Tibial nerve (tissue), 4 donors: ENCODE measurements at regions not wholly inside any gene's neighbourhood (a gene's known extent, or its start where the extent isn't known, plus 50 kb on each side); places are given as distances from the start of the nearest gene placed in this dataset.
"Not testable (repeated sequence)": the region's sequence is repeated elsewhere in the genome, so short reads cannot be mapped to it uniquely, and the experiment has no call there.

Experiments used
- DNase-seq, 2 donors: peaks; one replicate each; pipeline ENCODE4 v3.0.0-alpha.2; 2019; ENCODE audit warnings: low spot score in 2 of 2
- H3K27ac ChIP-seq, 4 donors: fragments of 200-600 bp; sonication (generic) in 3 of 4; one replicate each; pipeline ENCODE4 v1.5.1; 2017 to 2019; ENCODE audit warnings: mild to moderate bottlenecking in 1 of 4
- H3K27me3 ChIP-seq, 2 donors: fragments of 200-600 bp; sonication (generic) in 1 of 2; one replicate each; pipeline versions ENCODE4 v1.5.1 to v1.6.0; 2017 to 2019
- H3K36me3 ChIP-seq, 3 donors: fragments of 200-600 bp; sonication (generic); one replicate each; pipeline ENCODE4 v1.5.1; 2018 to 2019
- H3K4me1 ChIP-seq, 4 donors: fragments of 200-600 bp; sonication (generic) in 3 of 4; one replicate each; pipeline ENCODE4 v1.5.1; 2017 to 2019
- H3K4me3 ChIP-seq, 4 donors: fragments of 200-600 bp; sonication (generic) in 3 of 4; one replicate each; pipeline ENCODE4 v1.5.1; 2017 to 2019; ENCODE audit warnings: mild to moderate bottlenecking in 1 of 4, moderate library complexity in 1 of 4
- H3K9me3 ChIP-seq, 4 donors: fragments of 200-600 bp; sonication (generic) in 3 of 4; one replicate each; pipeline ENCODE4 v1.5.1; 2017 to 2019
- CTCF ChIP-seq, 5 experiments: fragments of 200-600 bp in 3 of 5; fragments of 450-650 bp in 2 of 5; sonication (generic) in 3 of 5; IDR thresholded peaks; one replicate each; pipeline ENCODE4 v1.5.1; 2016 to 2019; ENCODE audit warnings: antibody characterized with exemption in 5 of 5, mild to moderate bottlenecking in 3 of 5, moderate library complexity in 2 of 5
- EP300 ChIP-seq, 2 donors: sonication (generic); formaldehyde crosslinking; IDR thresholded peaks; one replicate each; pipeline ENCODE4 v1.6.1; 2017; ENCODE audit warnings: antibody characterized with exemption in 2 of 2, mild to moderate bottlenecking in 1 of 2
- POLR2A ChIP-seq, 2 donors: fragments of 450-650 bp; IDR thresholded peaks; one replicate each; pipeline ENCODE4 v1.6.1; 2017; ENCODE audit warnings: antibody characterized with exemption in 2 of 2, mild to moderate bottlenecking in 2 of 2, moderate library complexity in 2 of 2
- WGBS, 2 donors: methylation state at CpG; one replicate each; pipeline ENCODE4 v1.1.5; 2018; 5-methylcytosine and 5-hydroxymethylcytosine counted together

GRCh38 chr16:59341368-59341767, 607.3 kb upstream of the GOT2 start:
- Histone ChIP-seq H3K4me3 (no peak overlapping the region), H3K27me3 (no peaks in the 10 kb centered on the region), H3K36me3 (no peaks in the 10 kb centered on the region), H3K27ac (no peak overlapping the region), H3K9me3 (no peaks in the 10 kb centered on the region), H3K4me1 (no peaks in the 10 kb centered on the region)
- no peak for DNase-seq
- 32 to 43% methylated on average over 2 of the region's 2 CpGs for WGBS, 2 donors
- TF ChIP-seq CTCF (IDR thresholded peaks at IDR 0.05) (no peak), POLR2A (IDR thresholded peaks at IDR 0.05) (no peak), EP300 (IDR thresholded peaks at IDR 0.05) (no peak)

GRCh38 chr16:59339871-59340270, 605.8 kb upstream of the GOT2 start:
- Histone ChIP-seq H3K27ac (no peak overlapping the region), H3K4me1 (no peaks in the 10 kb centered on the region), H3K9me3 (no peaks in the 10 kb centered on the region), H3K27me3 (no peaks in the 10 kb centered on the region), H3K36me3 (no peaks in the 10 kb centered on the region), H3K4me3 (no peak overlapping the region)
- 47 to 56% methylated on average over 2 of the region's 2 CpGs for WGBS, 2 donors
- TF ChIP-seq POLR2A (IDR thresholded peaks at IDR 0.05) (no peak), CTCF (IDR thresholded peaks at IDR 0.05) (no peak), EP300 (IDR thresholded peaks at IDR 0.05) (no peak)
- no peak for DNase-seq

GRCh38 chr16:59336136-59336695, 602.1 kb upstream of the GOT2 start:
- WGBS, 2 donors: 40 to 44% methylated on average over 3 of the region's 3 CpGs

GRCh38 chr16:59331708-59332107, 597.6 kb upstream of the GOT2 start:
- not testable (repeated sequence) for H3K4me3 ChIP-seq, H3K9me3 ChIP-seq, DNase-seq, H3K36me3 ChIP-seq, H3K27ac ChIP-seq, H3K4me1 ChIP-seq, H3K27me3 ChIP-seq
- WGBS, 2 donors: 82 to 86% methylated on average over 3 of the region's 3 CpGs

More at GRCh38 chr16:59336136-59336695, 602.1 kb upstream of the GOT2 start:
- H3K27me3 ChIP-seq: no peaks in the 10 kb centered on the region
- no peak overlapping the region for H3K27ac ChIP-seq
- no peak overlapping the region for H3K4me3 ChIP-seq
- TF ChIP-seq EP300 (IDR thresholded peaks at IDR 0.05) (no peak), CTCF (IDR thresholded peaks at IDR 0.05) (no peak), POLR2A (IDR thresholded peaks at IDR 0.05) (no peak)
- no peaks in the 10 kb centered on the region for H3K4me1 ChIP-seq
- no peak for DNase-seq
- H3K9me3 ChIP-seq: no peaks in the 10 kb centered on the region
- H3K36me3 ChIP-seq: no peaks in the 10 kb centered on the region

GRCh38 chr16:59330019-59330670, 596.0 kb upstream of the GOT2 start:
- Histone ChIP-seq H3K9me3 (no peaks in the 10 kb centered on the region), H3K27me3 (no peaks in the 10 kb centered on the region), H3K4me1 (no peaks in the 10 kb centered on the region), H3K36me3 (no peaks in the 10 kb centered on the region), H3K27ac (no peak overlapping the region), H3K4me3 (no peak overlapping the region)
- no peak for DNase-seq
- TF ChIP-seq EP300 (IDR thresholded peaks at IDR 0.05) (no peak), POLR2A (IDR thresholded peaks at IDR 0.05) (no peak), CTCF (IDR thresholded peaks at IDR 0.05) (no peak)
- 41 to 55% methylated on average over 2 of the region's 2 CpGs for WGBS, 2 donors
